ENCODE measurements at regions not wholly inside any gene's neighbourhood (a gene's known extent, or its start where the extent isn't known, plus 50 kb on each side); places are given as distances from the start of the nearest gene placed in this dataset.
A peak's percentile ranks its signal among the peaks of the same experiment; 100 is the strongest.

DNA sequence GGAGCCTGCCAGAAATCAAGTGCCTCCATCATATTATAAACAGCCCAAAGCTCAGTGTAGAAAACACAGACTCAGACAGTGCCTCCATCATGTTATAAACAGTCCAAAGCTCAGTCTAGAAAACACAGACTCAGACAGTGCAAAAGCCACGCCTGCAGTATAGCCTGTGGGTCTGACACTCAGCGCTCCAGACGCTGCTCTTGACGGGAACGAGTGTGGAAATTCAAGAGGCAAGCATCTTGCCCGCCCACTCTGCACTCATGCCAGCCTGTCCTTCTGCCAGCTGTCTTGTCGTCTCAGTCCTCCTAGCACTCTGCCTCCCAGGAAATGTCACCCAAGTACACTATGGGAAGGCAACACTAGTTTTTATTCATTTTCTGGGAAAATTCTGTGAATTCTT is 274.2 kb upstream of the CDH4 start:
- no peak for DNase-seq

DNA sequence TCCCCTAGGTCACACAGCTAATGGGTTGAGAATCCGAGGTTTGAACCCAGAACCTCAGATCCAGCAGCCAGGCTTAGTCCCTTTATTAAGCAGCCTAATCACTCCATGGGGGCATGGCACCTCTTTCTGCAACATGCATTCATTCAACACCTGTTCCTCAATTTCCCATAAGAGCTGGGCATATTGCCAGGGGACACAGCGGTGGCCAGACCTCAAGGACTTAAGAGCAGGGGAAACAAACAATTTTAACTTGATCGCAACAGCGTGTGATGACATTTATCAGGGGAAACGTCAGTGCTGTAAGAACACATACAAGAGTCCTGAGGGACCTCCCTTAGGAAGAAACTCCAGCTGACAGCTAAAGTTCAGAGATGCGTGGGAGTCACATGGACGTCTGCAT is 267.4 kb upstream of the CDH4 start:
- DNase-seq = no peak

DNA sequence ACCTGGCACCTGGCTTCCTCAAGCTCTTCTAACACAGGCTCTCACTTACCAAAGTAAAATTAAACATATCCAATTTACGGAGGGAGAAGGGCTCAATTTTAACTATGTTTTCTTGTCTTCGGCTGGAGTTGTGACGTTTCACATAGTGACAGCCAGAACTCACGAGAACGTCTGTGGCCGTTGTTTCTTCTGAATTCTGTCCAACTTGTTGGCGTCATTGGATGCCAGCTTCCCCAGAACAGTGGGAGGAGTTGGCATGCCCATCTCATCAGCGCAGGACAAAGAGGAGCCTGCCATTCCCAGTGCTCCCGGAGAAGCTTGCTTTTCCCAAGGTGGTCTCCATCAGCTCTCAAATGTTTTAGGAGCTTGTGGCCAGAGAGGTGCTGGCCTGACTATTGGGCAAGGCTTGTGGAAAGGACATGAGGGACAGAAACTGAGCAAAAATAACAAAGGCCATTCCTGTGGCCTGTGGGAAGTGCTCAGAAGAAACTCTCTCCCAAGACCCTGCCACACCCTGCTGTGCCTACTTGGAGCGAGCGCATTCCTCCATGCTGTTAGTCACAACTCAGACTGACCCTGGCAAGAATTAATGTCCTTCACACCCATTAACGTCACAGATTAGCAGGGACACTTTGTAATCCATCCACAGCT is 265.4 kb upstream of the CDH4 start:
- no peak for DNase-seq

DNA sequence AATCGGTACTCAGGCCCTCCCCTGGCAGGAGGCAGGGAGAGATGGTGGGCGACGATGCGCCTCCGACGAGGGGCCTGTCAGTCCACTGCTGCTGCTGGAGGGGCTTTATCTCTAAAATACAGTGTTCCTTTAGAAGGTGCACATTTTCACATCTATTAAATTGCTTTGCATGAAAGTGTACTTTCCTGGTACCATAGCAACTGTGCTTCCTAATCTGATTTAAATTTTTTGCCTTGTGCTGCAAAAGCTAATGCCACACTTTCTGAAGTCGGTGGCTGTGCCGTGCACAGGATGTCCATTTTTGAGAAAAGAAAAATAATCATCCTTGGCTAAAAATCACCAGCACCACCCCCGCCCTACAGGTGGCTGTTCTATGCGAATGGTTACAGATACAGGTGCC is 262.0 kb upstream of the CDH4 start:
- DNase-seq = no peak

DNA sequence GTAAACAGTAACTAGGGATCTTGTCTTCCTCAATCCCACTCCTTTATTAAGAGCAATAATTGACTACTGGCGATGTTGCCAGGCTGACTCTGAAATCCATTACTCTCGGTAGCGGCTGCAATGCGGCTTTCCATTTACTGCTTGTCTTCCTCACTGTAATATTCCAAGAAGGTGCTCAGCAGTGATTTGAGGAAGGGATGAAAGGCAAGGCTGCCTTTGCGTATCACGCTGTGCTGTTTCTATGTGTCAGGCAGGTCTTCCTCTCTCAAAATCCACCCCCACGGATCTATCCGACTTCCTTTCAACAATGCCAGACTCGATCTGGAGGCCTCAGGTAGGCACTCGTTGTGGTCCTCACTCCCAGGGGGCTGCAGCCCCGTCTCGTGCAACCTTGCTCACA is 261.4 kb upstream of the CDH4 start:
- no peak for DNase-seq

DNA sequence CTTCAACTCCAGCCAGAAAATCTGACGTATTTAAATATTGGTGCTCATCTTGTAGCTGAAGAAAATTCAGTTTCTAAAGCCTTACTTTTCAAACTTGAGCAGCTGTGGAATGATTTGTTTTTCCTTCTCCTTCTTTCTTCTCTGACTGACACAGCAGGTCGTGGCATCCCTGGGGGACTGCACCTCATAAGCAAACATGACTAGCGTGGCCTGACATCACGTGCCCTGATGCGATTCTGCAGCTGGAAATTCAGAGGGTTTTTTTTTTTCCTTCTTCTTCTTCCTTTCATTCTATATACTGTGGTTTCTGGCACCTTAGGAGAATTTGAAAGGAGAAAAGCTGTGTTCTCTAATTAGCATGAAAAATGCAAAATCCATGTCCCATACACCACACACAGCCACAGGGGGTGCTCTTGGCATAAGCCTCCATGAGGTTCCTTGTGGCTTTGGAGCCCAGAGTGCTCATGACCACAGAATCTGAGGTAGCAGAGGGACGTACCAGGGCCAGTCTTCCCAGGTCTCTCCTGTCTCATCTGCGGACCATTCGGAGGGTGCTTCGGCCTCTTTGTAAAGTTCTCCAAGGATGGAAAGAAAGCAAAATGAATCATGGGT is 258.5 kb upstream of the CDH4 start:
- peak; percentile 37 for DNase-seq

DNA sequence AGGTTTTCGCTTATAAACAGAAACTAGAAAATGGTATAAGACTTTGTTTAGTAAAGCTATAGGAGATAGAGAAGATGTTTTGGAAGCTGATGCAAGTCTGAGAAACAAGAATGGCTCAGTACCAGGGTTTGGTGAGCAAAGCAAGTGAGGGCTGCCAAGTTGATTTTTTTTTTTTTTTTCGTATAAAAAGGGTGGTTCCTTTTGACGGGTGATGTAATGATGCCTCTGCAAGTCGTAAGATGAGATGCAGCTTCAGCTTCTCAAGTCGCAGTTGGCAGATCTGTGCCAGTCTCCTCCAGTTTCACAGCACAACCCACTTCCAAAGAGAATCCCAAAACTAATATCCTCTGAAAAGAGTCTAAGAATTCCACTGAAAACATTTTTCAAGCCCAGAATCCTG is 252.8 kb upstream of the CDH4 start:
- no peak for DNase-seq

DNA sequence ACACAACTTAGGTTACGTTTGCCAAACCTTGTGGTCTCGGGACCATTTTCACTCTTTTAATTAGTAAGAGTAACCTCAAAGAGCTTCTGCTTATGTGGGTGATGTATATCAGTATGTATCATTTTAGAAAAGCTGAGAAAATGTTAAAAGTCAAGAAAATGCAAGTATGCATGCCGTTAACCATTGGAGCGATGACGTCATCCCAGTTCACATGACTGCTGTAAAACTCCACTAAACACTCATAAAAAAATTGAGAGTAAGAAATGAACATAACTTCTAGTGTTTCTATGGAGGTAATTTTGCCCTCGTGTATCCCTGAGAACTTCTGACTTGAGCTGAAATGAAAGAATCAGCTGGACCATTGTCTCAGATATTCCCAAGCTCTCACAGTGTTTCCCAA is 250.0 kb upstream of the CDH4 start:
- no peak for DNase-seq

DNA sequence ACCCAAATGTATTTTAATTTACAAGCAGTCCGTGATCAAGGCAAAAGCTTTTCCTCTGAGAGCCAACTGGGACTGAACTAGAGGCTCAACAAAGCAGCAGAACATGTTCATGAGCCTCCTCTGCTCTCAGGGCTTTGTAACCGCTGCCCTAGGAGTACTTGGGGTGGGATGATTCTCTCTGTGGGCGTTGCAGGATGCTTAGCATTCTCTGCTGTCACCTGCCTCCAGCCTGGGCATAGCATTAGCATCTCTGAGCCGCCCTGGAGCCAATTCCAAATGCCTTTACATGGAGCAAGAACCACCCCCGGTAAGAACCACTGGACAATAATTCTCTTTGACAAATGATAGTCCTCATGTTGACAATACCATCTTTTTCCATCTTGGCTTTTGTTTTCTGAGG is 237.6 kb upstream of the CDH4 start:
- DNase-seq = no peak

DNA sequence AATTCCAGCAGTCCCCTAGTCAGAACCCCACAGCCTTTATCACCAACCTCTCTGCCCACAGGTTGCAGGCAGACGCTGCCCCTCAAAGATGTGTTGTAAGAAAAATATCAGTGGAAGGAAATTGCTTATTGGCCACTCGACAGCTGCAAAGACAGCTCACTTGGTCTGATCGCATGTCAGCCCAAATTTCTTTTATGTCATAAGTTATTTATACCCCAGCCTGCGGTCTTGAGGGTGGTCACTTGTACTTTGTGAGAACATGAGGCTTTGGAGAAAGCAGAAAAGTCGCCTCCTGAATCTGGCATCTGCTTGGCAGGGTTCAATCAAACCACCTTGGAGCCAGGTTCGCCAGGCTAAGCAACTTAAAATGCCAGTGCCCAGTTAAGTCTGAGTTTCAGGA is 236.5 kb upstream of the CDH4 start:
- DNase-seq = no peak

DNA sequence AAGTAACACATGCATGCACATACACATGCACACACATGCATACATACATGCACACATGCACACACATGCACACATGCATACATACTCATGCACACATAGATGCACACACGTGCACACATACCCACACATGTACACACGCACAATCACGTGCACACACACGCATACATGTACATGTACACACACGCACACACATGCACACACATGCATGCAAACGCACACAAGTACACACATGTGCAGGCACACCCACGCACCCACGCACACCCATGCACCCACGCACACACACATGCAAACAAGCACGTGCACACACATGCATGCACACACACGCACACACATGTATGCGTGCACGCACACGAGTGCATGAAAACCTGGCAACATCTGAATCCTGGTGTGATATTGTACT is 232.7 kb upstream of the CDH4 start:
- no peak for DNase-seq

DNA sequence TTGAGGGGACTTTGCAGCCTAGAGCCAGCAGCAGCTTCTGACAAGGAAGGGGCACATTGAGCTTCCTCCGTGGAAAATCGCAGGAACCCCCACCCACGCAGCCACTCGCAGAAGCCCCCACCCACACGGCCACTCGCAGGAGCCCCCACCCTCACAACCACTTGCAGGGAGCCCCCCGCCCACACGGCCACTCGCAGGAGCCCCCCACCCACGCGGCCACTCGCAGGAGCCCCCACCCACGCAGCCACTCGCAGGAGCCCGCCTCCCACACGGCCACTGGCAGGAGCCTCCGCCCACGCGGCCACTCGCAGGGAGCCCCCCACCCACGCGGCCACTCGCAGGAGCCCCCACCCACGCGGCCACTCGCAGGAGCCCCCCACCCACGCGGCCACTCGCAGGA is 228.4 kb upstream of the CDH4 start:
- no peak for DNase-seq

DNA sequence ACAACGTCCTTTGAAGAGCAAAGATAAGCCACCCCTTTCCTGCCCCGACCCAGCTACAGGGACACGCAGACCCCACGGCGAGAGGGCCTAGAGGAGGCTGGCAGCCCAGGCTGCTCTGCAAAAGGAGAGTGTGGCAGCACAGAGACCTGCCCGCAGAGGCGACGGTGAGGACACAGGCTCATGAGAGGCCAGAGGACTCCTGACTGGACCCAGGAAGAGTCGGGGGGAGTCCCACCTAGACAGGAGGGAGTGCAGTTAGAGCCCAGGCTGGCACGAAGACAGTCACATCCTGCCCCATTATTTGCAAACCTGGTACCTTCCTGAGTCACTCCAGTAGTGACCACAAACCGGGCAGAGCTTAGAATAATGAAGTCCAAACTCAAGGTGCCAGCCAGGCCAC is 227.7 kb upstream of the CDH4 start:
- DNase-seq = no peak

DNA sequence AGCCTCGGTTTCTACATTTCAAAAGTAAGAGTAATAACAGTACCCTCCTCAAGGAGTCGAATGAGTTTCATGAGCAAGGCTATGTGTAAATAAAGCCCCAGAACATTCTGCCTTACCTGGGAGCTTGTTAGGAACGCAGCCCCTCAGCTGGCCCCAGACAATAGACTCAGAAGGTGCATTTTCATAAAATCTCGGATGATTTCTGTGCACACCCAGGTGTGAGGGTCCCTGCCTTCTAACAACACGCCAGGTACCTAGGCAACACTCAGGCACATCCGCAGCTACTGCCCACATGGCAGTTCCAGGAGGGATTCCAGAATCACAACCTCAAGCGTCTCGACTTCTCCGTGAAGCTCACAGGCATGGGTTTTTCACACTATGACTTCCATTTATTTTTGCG is 226.5 kb upstream of the CDH4 start:
- DNase-seq = no peak

DNA sequence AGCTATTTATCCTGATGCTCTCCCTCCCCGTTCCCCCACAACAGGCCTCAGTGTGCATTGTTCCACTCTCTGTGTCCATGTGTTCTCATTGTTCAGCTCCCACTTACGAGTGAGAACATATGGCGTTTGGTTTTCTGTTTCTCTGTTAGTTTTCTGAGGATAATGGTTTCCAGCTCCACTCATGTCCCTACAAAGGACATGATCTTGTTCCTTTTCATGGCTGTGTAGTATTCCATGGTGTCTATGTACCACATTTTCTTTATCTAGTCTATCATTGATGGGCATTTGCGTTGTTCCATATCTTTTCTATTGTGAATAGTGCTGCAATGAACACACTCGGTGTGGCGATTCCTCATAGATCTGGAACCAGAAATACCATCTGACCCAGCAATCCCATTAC is 225.9 kb upstream of the CDH4 start:
- DNase-seq = no peak

DNA sequence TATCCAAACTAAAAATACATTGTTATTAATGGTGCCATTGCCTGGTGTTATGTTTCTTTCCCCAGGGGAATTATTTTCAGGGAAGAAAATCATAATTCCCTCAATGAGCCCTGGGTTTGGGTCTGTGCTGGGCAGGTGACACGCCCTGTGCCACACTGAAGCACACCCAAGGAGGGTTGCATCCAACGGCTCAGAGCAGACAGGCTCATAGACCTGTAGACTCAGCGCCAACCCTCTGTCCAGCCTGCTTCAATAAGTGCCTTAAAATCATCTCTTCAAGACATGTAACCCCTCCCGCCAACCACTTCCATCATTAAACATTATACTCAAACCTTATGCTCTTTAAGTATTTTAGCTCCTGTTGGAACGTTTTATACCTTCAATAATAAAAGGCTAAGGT is 225.3 kb upstream of the CDH4 start:
- no peak for DNase-seq

DNA sequence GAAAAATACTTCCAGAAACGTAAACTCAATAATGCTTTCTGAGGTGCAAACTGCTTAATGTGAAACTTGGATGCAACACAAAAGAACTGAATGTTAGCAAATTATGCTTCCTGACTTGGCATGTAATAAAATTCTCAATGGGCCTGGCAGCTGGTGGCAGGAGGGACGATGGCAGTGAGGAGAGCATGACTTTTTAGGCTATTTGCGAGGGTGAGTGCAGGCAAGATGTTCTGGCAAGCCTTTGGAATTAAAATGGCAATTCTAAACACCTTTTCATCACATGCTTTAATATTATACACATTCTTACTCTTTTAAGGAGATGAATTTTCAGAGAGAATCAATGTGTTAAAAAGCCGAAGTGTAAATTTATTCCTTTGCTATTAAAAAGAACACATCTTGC is 224.8 kb upstream of the CDH4 start:
- no peak for DNase-seq

DNA sequence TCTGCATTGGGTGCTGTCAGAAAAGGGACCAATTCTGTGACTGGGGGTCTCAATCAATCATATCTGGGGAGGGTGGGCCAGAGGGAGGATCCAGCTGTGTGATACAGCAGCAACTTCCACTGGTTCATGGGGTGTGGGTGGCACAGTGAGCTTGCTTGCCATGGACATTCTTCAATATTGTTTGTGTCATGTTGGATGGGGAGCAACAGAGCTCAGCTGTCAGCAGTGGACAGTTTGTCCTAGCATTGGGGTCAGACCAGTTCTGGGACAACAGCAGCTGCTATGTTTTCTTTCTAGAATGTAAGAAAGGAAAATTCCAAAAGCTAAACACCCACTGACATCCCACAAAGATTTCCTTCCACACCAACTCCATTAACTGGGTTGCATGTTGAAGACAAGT is 221.9 kb upstream of the CDH4 start:
- no peak for DNase-seq

DNA sequence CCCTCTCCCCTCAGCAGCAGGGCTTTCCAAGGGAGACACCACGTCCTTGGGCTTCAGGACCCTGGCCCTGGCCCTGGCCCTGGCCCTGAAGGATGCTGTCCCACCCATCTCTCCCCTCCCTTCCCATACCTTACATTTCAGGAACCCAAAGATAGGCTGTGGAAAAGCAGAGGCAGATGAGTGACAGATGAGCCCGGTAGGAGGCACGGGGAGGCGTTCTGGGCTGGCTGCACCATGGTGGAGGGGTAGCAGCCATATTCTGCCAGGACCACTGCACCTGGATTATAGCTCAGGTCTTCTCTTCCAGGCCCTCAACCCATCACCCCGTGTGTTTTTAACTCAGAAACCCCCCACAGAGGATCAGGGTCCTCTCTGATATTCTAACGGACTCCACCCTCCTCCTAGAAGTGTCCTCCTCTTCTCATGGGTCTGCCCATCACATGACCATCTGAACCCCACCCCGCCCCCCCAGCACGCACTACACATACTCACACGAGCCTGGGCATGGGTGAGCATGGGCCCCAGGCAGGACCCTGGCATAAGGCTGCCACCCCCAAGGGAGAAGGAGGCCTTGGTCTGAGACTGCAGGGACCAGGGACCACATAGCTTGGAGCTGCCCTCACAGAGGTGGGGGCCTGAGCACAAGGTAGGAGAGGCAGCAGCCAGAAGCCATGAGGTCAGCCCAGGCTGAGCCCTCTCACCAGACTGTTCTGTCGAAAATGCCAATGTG is 220.8 kb upstream of the CDH4 start:
- no peak for DNase-seq

DNA sequence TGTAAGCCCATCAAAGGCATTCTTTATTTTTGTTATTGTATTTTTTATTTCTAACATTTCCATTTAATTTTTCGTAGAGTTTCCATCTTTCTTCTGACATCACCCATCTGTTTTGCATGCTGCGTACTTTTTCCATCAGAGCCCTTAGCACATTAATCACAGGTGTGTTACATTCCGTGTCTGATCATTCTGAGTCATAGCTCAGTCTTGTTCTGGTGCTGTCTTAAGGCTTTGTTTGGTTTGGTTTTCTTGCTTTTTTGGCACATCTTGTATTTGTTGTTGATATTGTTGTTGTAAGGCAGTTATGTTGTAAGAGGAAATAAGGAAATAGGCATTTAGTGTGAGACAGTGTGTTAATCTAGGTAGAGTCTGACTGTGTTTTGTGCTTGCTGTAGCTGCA is 214.6 kb upstream of the CDH4 start:
- DNase-seq = no peak

DNA sequence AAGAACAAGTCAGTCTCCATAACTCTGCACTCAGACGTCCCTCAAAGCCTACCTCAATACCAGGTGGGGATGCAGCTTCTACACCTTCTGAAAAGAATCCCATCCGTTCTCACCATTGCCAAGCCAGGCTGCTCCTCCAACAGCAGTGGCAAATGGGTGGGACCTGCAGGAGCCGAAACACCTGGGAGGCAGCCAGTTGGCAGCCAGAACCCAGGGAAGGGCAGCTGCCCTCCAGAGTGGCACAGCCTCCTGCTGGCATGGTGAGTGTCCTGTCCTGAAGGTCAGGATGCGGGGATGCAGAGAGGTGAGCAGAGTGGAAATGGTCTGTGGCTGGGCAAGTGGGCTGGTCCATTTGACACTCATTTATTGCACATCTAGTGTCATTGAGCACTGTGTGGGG is 210.6 kb upstream of the CDH4 start:
- no peak for DNase-seq

DNA sequence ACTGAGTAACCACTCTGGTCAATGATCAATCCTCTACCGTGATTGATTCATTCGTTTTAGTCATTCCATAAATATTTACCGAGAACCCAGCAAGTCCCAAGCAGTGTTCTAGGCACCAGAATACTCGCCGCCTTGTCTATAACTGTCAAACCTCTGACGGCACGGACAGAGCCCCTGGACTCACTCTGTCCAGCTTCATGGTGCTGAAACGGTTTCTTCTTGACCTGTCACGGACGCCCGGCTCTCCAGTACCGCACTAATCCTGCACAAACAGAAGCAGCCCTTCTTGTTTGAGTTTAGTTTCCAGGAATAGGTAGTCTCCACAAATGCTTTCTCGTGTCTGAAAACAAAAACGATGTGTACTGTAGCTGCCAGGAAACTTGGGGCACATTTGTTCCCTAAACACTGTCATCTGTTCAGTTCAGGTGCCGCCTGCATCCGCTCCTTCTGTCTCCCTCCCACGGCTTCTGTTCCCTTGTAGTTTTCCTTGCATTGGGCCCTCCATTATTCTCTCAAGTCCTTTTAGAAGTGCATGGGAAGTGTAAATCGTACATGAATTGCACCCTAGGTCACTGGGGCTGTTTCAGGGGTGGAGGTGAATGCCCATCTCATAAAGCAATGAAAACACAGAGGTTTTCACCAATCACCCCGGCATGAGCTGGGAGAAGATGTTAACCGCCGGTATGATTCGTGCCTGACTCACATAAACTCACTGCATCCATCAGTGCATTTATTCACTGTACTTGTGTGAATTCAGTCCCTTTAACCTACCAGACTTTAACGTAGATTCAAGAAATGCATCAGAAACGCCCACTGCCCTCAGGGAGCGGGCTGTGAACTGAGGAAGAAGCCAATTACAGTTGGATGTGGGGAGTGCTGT is 209.3 kb upstream of the CDH4 start:
- peak; percentile 35 for DNase-seq

DNA sequence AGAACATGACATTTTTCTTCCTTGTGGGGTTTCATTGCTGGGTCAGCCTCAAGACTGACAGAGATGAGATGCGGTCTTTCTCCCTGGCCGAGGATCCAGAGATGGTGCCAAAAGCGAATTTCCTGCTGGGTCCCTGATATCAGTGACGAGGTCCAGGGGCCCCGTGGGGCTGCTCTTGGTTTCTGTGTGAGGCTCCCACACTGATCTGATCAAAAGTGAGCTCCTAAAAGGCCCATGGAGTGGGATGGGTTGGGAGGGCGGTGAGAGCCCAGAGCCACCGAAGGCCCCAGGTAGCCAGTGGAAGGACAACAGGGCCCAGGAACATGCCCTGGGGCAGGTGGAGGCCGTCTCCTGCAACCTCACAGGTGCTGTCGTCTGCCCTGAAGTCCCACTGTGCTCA is 208.4 kb upstream of the CDH4 start:
- no peak for DNase-seq

DNA sequence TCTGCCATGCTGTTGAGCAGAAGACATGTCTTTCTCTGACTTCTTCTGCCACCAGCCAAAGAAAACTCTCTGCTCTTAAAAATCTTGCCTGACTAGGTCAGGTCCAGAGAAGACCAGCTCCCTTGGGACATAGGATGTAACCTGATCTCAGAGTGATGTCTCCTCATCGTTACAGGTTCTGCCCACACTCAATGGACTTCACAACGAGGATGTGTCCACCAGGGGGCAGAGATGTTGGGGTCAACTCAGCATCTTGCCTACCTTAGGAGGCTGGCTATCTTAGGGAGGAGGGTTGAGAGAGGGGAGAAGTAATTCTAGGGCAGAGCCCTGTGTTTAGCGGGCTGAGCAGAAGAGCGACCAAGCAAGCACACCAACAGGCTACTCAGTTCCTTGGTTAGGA is 207.6 kb upstream of the CDH4 start:
- DNase-seq = no peak
